KMS-11 (cell line): ENCODE measurements at regions not wholly inside any gene's neighbourhood (a gene's known extent, or its start where the extent isn't known, plus 50 kb on each side); places are given as distances from the start of the nearest gene placed in this dataset.

Experiments
- H2AFZ ChIP-seq: fragments of 200-600 bp; sonication (generic); 2 replicates; pipeline ENCODE4 v1.6.1; 2016; ENCODE audit warnings: antibody characterized with exemption, mixed run types, low read depth
- H3K27ac ChIP-seq: fragments of 200-600 bp; sonication (generic); 2 replicates; pipeline ENCODE4 v1.6.1; 2016; ENCODE audit warnings: mild to moderate bottlenecking, mixed run types
- H3K27me3 ChIP-seq: fragments of 200-600 bp; sonication (generic); 2 replicates; pipeline ENCODE4 v1.6.1; 2017; ENCODE audit warnings: mild to moderate bottlenecking, low read depth, mixed run types, moderate library complexity; ENCODE audit not compliant: insufficient read depth
- H3K36me3 ChIP-seq: fragments of 200-600 bp; sonication (generic); 2 replicates; pipeline ENCODE4 v1.6.1; 2017; ENCODE audit warnings: mild to moderate bottlenecking, mixed run types; ENCODE audit not compliant: insufficient read depth
- H3K4me1 ChIP-seq: fragments of 200-600 bp; sonication (generic); 2 replicates; pipeline ENCODE4 v1.6.1; 2016; ENCODE audit warnings: mild to moderate bottlenecking, low read depth, mixed run types; ENCODE audit not compliant: poor library complexity, severe bottlenecking
- H3K4me2 ChIP-seq: fragments of 200-600 bp; sonication (generic); 2 replicates; pipeline ENCODE4 v1.7.0; 2016; ENCODE audit warnings: mild to moderate bottlenecking, mixed run types
- H3K4me3 ChIP-seq: fragments of 200-600 bp; sonication (generic); IDR thresholded peaks from 2 replicates; pipeline ENCODE4 v1.6.1; 2017; ENCODE audit warnings: low read depth, low read length, mixed read lengths; ENCODE audit not compliant: insufficient read depth
- H3K79me2 ChIP-seq: fragments of 200-600 bp; sonication (generic); 2 replicates; pipeline ENCODE4 v1.6.1; 2016; ENCODE audit warnings: low read depth, mixed run types; ENCODE audit not compliant: insufficient read depth
- H3K9ac ChIP-seq: fragments of 200-600 bp; sonication (generic); 2 replicates; pipeline ENCODE4 v1.6.1; 2016; ENCODE audit warnings: mild to moderate bottlenecking, mixed run types
- H4K20me1 ChIP-seq: fragments of 200-600 bp; sonication (generic); 2 replicates; pipeline ENCODE4 v1.6.1; 2016; ENCODE audit warnings: mild to moderate bottlenecking, mixed run types; ENCODE audit not compliant: insufficient read depth
- TF ChIP-seq, protein P1 (sequence below): fragments of 200-600 bp; sonication (generic); conservative IDR thresholded peaks from 2 replicates; pipeline ENCODE4 v1.6.1; 2017; ENCODE audit warnings: low read depth, mild to moderate bottlenecking, antibody characterized with exemption, low read length, moderate library complexity, mixed read lengths

DNA sequence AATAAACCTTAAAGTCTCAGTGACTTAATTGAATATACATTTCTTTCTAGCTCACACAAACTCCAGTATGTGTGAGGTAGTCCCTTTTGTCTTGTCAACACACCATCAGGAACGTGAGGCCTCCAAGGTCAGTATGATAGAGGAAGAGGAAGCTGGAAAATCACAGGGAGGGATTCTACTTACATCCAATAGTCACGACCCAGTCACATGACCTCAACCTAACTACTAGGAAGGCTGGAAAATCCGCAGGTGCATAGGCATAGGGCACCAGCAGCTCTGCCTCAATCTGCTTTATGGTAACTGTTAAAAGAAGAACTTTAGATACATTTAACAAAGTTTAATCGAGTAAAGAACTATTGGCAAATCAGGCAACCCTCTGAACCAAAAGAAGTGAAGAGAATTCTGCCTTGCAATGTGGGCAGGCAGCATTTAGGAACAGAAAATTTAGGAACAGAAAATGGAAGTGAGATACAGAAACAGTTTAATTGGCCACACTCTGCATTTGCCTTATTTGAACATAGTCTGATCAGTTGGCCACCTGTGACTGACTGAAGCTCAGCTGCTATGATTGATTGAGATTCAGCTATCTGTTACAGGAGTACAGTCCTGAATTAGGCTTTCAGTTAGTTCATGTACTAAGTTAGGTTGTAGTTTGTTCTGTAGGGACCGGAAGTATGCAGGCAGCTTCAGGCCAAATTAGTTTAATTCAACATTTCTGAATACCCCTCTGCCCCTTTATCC is 165.0 kb upstream of the PARD3B start:
- TF ChIP-seq, protein P1, sequence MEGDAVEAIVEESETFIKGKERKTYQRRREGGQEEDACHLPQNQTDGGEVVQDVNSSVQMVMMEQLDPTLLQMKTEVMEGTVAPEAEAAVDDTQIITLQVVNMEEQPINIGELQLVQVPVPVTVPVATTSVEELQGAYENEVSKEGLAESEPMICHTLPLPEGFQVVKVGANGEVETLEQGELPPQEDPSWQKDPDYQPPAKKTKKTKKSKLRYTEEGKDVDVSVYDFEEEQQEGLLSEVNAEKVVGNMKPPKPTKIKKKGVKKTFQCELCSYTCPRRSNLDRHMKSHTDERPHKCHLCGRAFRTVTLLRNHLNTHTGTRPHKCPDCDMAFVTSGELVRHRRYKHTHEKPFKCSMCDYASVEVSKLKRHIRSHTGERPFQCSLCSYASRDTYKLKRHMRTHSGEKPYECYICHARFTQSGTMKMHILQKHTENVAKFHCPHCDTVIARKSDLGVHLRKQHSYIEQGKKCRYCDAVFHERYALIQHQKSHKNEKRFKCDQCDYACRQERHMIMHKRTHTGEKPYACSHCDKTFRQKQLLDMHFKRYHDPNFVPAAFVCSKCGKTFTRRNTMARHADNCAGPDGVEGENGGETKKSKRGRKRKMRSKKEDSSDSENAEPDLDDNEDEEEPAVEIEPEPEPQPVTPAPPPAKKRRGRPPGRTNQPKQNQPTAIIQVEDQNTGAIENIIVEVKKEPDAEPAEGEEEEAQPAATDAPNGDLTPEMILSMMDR, result no peak
- Histone ChIP-seq H3K36me3 (no peaks in the 10 kb centered on the region), H2AFZ (no peak overlapping the region)

DNA sequence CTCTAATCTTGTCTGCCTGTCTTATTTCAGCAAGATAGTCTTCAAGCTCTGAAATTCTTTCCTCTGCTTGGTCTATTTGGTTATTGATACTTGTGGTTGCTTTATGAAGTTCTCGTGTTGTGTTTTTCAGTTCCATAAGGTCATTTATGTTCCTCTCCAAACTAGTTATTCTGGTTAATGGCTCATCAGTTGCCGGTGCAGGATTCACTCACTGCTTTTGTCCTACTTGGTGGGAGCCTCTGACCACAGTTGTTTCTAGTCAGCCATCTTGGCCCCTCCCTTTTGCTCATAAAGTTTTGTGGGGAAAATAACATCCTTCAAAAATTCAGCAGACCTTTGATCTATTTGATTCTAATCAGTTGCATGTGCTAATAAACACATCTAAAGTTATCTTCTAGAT is 158.6 kb upstream of the PARD3B start:
- Histone ChIP-seq H3K9ac (no peak overlapping the region), H2AFZ (no peak overlapping the region), H3K27me3 (no peaks in the 10 kb centered on the region), H3K4me1 (no peaks in the 10 kb centered on the region), H3K36me3 (no peaks in the 10 kb centered on the region), H4K20me1 (no peaks in the 10 kb centered on the region), H3K4me3 (no peak overlapping the region), H3K79me2 (no peaks in the 10 kb centered on the region), H3K4me2 (no peak overlapping the region), H3K27ac (no peak overlapping the region)
- TF ChIP-seq, protein P1, result no peak

More for the DNA sequence above, 165.0 kb upstream of the PARD3B start:
- H3K9ac ChIP-seq, result no peak overlapping the region
- no peaks in the 10 kb centered on the region for H3K4me1 ChIP-seq
- H3K4me2 ChIP-seq, result no peak overlapping the region
- no peaks in the 10 kb centered on the region for H3K27me3 ChIP-seq
- H4K20me1 ChIP-seq, result no peaks in the 10 kb centered on the region
- H3K4me3 ChIP-seq, result no peak overlapping the region
- H3K79me2 ChIP-seq, result no peaks in the 10 kb centered on the region
- no peak overlapping the region for H3K27ac ChIP-seq

DNA sequence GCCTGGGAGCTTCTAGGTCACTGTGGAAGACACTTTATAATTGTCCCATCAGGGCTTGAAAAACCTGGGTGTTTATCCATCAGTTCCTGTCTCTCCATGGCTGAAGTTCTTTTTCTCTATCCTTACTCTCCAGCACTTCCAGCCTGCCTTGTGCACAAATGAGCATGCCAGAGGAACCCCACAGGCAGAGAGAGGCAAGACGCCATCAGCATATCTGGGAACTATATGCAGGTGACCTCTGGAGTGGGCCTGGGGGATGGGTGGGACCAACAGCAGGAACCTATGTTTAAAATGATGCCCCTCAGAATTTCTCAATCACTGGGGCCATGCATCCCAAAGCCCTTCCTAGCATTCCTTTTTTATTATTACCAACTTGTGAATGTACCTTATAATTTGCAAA is 156.2 kb upstream of the PARD3B start:
- Histone ChIP-seq H3K4me1 (no peaks in the 10 kb centered on the region), H4K20me1 (no peaks in the 10 kb centered on the region)

DNA sequence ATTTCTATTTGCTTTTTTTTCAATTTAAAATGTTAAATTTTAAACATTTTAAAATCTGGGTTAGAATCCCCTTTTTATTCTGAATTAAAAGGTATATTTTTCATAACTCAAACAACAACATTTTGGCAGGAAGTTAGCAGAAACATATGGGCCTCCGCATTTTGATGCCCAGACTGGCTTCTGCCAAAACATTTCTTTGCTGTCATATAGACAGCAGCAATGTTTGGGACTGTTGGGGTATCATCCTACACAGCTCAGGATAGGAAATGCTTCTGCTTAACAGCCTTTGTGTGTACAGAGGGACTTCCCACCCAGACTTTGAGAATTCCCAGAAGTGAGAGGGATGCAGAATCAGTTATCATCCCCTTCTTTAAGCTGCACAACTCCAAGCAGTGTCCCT is 155.4 kb upstream of the PARD3B start:
- H3K27ac ChIP-seq, result no peak overlapping the region
- no peaks in the 10 kb centered on the region for H3K4me1 ChIP-seq
- H3K4me3 ChIP-seq, result no peak overlapping the region

More for the DNA sequence above, 156.2 kb upstream of the PARD3B start:
- TF ChIP-seq, protein P1, result no peak
- no peaks in the 10 kb centered on the region for H3K36me3 ChIP-seq
- H3K27me3 ChIP-seq, result no peaks in the 10 kb centered on the region
- H2AFZ ChIP-seq, result no peak overlapping the region
- H3K27ac ChIP-seq, result no peak overlapping the region
- H3K9ac ChIP-seq, result no peak overlapping the region
- H3K4me3 ChIP-seq, result no peak overlapping the region
- H3K79me2 ChIP-seq, result no peaks in the 10 kb centered on the region
- H3K4me2 ChIP-seq, result no peak overlapping the region

More for the DNA sequence above, 155.4 kb upstream of the PARD3B start:
- H3K79me2 ChIP-seq, result no peaks in the 10 kb centered on the region
- H3K27me3 ChIP-seq, result no peaks in the 10 kb centered on the region
- no peaks in the 10 kb centered on the region for H4K20me1 ChIP-seq
- no peak overlapping the region for H2AFZ ChIP-seq
- no peak overlapping the region for H3K9ac ChIP-seq
- no peaks in the 10 kb centered on the region for H3K36me3 ChIP-seq
- no peak overlapping the region for H3K4me2 ChIP-seq
- TF ChIP-seq, protein P1, result no peak
